22Rv1 (cell line): ENCODE measurements at regions not wholly inside any gene's neighbourhood (a gene's known extent, or its start where the extent isn't known, plus 50 kb on each side); places are given as distances from the start of the nearest gene placed in this dataset.

Source experiments
- ZFX ChIP-seq: fragments of 450-650 bp; IDR thresholded peaks from 2 replicates; pipeline ENCODE4 v1.6.1; 2017; ENCODE audit warnings: antibody characterized with exemption, borderline replicate concordance
- TF ChIP-seq, protein P1 (sequence below): fragments of 450-650 bp; IDR thresholded peaks from 2 replicates; pipeline ENCODE4 v1.5.1; 2017; ENCODE audit warnings: mild to moderate bottlenecking

DNA sequence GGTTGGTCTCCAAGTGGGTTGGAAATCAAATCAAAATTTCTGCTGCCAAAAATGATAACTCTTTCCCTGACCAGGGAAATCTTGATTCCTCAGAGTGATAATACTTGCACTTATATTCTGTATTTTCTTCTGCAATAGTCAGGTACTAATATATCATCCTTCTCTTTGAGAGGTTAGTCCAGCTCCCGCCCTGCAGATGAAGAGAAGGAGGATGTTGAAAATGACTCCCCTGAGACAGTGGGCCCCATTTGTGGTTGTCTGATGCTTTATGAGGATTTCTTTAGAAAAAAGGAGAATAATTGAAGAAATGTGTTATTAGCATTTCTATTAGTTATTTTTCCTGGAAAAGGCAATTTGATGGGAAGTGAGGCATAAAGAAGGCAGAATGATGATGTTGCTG, 213.0 kb downstream of the SEC23IP start:
- TF ChIP-seq, protein P1, sequence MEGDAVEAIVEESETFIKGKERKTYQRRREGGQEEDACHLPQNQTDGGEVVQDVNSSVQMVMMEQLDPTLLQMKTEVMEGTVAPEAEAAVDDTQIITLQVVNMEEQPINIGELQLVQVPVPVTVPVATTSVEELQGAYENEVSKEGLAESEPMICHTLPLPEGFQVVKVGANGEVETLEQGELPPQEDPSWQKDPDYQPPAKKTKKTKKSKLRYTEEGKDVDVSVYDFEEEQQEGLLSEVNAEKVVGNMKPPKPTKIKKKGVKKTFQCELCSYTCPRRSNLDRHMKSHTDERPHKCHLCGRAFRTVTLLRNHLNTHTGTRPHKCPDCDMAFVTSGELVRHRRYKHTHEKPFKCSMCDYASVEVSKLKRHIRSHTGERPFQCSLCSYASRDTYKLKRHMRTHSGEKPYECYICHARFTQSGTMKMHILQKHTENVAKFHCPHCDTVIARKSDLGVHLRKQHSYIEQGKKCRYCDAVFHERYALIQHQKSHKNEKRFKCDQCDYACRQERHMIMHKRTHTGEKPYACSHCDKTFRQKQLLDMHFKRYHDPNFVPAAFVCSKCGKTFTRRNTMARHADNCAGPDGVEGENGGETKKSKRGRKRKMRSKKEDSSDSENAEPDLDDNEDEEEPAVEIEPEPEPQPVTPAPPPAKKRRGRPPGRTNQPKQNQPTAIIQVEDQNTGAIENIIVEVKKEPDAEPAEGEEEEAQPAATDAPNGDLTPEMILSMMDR = no peak
- no peak for TF ChIP-seq ZFX
